ENCODE measurements at regions not wholly inside any gene's neighbourhood (a gene's known extent, or its start where the extent isn't known, plus 50 kb on each side); places are given as distances from the start of the nearest gene placed in this dataset.

GRCh38 chr6:109225946-109226345 is 130.6 kb downstream of the CEP57L1 start:
- no peak for DNase-seq

- no peak for DNase-seq
These were observed 129.7 kb downstream of the CEP57L1 start for GRCh38 chr6:109224994-109225393.

GRCh38 chr6:109224107-109224875 is 129.0 kb downstream of the CEP57L1 start:
- DNase-seq, result no peak

- DNase-seq, result no peak
These were observed 127.5 kb downstream of the CEP57L1 start for GRCh38 chr6:109222848-109223247.

- no peak for DNase-seq
These were observed 126.4 kb downstream of the CEP57L1 start for GRCh38 chr6:109221543-109222195.

All from NCI-H1105 (cell line).